Osteocyte (in vitro differentiated cells): ENCODE measurements at regions not wholly inside any gene's neighbourhood (a gene's known extent, or its start where the extent isn't known, plus 50 kb on each side); places are given as distances from the start of the nearest gene placed in this dataset.

Experiments
- DNase-seq: peaks from one replicate; pipeline ENCODE4 v3.0.0; 2021; ENCODE audit warnings: mixed read lengths; ENCODE audit not compliant: unreplicated experiment; ENCODE audit errors: extremely low spot score
- H3K27ac Mint-ChIP-seq: one replicate; pipeline ENCODE4 v1.8.0; 2021; ENCODE audit warnings: mild to moderate bottlenecking, mixed read lengths; ENCODE audit not compliant: unreplicated experiment
- H3K27me3 Mint-ChIP-seq: one replicate; pipeline ENCODE4 v1.8.0; 2021; ENCODE audit warnings: mixed read lengths; ENCODE audit not compliant: unreplicated experiment
- H3K36me3 Mint-ChIP-seq: one replicate; pipeline ENCODE4 v1.8.0; 2021; ENCODE audit warnings: mixed read lengths; ENCODE audit not compliant: unreplicated experiment
- H3K4me1 Mint-ChIP-seq: one replicate; pipeline ENCODE4 v1.8.0; 2021; ENCODE audit warnings: mixed read lengths; ENCODE audit not compliant: unreplicated experiment
- H3K4me3 Mint-ChIP-seq: one replicate; pipeline ENCODE4 v1.8.0; 2021; ENCODE audit warnings: mild to moderate bottlenecking, moderate library complexity, mixed read lengths; ENCODE audit not compliant: unreplicated experiment
- H3K9me3 Mint-ChIP-seq: one replicate; pipeline ENCODE4 v1.8.0; 2021; ENCODE audit warnings: mixed read lengths; ENCODE audit not compliant: unreplicated experiment
- CTCF ChIP-seq: fragments of 200-600 bp; sonication (generic); IDR thresholded peaks from 2 replicates; pipeline ENCODE4 v1.5.0; 2021; ENCODE audit warnings: antibody characterized with exemption, mild to moderate bottlenecking, moderate library complexity

GRCh38 chr5:163813900-163814299 lies 308.5 kb downstream of the MAT2B start:
- peaks cover 17% of the 10 kb centered on the region for H3K9me3 Mint-ChIP-seq
- no peak overlapping the region for H3K27ac Mint-ChIP-seq
- no peaks in the 10 kb centered on the region for H3K27me3 Mint-ChIP-seq
- H3K4me1 Mint-ChIP-seq: no peaks in the 10 kb centered on the region
- H3K4me3 Mint-ChIP-seq: no peak overlapping the region
- no peak for DNase-seq
- H3K36me3 Mint-ChIP-seq: no peaks in the 10 kb centered on the region
- TF ChIP-seq CTCF: no peak

GRCh38 chr5:163815240-163815791 lies 309.9 kb downstream of the MAT2B start:
- TF ChIP-seq CTCF: no peak
- H3K27me3 Mint-ChIP-seq: no peaks in the 10 kb centered on the region
- H3K4me3 Mint-ChIP-seq: no peak overlapping the region
- H3K27ac Mint-ChIP-seq: no peak overlapping the region
- H3K36me3 Mint-ChIP-seq: no peaks in the 10 kb centered on the region
- H3K9me3 Mint-ChIP-seq: peaks cover 17% of the 10 kb centered on the region
- no peaks in the 10 kb centered on the region for H3K4me1 Mint-ChIP-seq
- DNase-seq: no peak

- Mint-ChIP-seq H3K9me3 (peaks cover 25% of the 10 kb centered on the region), H3K27me3 (no peaks in the 10 kb centered on the region), H3K4me1 (no peaks in the 10 kb centered on the region), H3K4me3 (no peak overlapping the region), H3K27ac (no peak overlapping the region), H3K36me3 (no peaks in the 10 kb centered on the region)
- no peak for DNase-seq
- TF ChIP-seq CTCF: no peak
Measured at GRCh38 chr5:163821142-163821541, 315.7 kb downstream of the MAT2B start.

GRCh38 chr5:163822548-163822947 lies 317.1 kb downstream of the MAT2B start:
- no peak for DNase-seq
- Mint-ChIP-seq H3K27me3 (no peaks in the 10 kb centered on the region), H3K4me1 (no peaks in the 10 kb centered on the region), H3K36me3 (no peaks in the 10 kb centered on the region), H3K9me3 (peaks cover 13% of the 10 kb centered on the region), H3K27ac (no peak overlapping the region), H3K4me3 (no peak overlapping the region)
- no peak for TF ChIP-seq CTCF

GRCh38 chr5:163825661-163826060 lies 320.2 kb downstream of the MAT2B start:
- Mint-ChIP-seq H3K9me3 (peaks cover 6% of the 10 kb centered on the region), H3K27me3 (no peaks in the 10 kb centered on the region), H3K36me3 (no peaks in the 10 kb centered on the region), H3K4me3 (no peak overlapping the region), H3K4me1 (no peaks in the 10 kb centered on the region), H3K27ac (no peak overlapping the region)
- no peak for DNase-seq
- TF ChIP-seq CTCF: no peak
